ENCODE measurements at regions not wholly inside any gene's neighbourhood (a gene's known extent, or its start where the extent isn't known, plus 50 kb on each side); places are given as distances from the start of the nearest gene placed in this dataset.

- TF ChIP-seq CTCF (tag by site-specific recombination; IDR thresholded peaks at IDR 0.05) (no peak), ZNF2 (tag by site-specific recombination; IDR thresholded peaks at IDR 0.05) (no peak), PATZ1 (tag by site-specific recombination; IDR thresholded peaks at IDR 0.05) (no peak), ZNF24 (tag by site-specific recombination; IDR thresholded peaks at IDR 0.05) (no peak), YY1 (tag by site-specific recombination; IDR thresholded peaks at IDR 0.05) (no peak), ZNF174 (tag by site-specific recombination; IDR thresholded peaks at IDR 0.05) (no peak), MEIS1 (CRISPR knock-in tag; IDR thresholded peaks at IDR 0.05; ENCODE audit: borderline replicate concordance) (no peak)
Measured at GRCh38 chr3:174377096-174377495, 482.0 kb upstream of the NAALADL2 start.

All from HEK293 (cell line).